HG03095 (cell line): ENCODE measurements at regions not wholly inside any gene's neighbourhood (a gene's known extent, or its start where the extent isn't known, plus 50 kb on each side); places are given as distances from the start of the nearest gene placed in this dataset.

ENCODE experiments used
- ATAC-seq: cut with Tn5 transposase; IDR thresholded peaks from one replicate; pipeline ENCODE4 v1.9.1; 2021; ENCODE audit warnings: moderate library complexity; ENCODE audit not compliant: unreplicated experiment

DNA sequence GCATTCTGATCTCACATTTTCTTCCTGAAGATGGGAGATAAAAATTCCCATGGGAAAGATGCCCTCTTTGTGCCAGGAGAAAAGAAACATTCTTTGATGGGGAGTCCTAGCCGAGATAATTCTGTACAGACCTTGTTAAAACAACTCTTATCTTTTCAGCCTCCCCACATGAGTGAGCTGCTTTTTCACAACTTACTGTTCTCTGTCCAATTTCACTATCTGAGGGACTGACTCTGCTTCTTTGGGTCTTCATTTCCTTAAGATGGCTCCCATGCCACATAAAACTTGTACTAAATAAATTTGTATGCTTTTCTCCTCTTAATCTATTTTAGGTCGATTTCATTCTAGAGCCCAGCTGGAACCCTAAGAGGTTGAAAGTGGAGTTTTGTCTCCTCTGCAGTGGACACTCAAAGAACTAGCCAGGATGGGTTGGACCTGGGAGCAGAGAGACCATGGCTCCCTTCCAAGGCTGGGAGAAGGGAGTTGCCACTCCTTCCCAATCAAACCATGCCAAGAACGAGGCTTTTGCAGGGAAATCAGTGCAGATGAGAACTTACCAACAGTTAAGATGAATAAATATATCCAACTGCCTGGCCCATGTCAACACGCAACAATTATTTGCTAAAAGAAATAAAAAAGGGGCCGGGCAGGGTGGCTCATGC lies 285.8 kb upstream of the SULF2 start:
- ATAC-seq, result no peak

DNA sequence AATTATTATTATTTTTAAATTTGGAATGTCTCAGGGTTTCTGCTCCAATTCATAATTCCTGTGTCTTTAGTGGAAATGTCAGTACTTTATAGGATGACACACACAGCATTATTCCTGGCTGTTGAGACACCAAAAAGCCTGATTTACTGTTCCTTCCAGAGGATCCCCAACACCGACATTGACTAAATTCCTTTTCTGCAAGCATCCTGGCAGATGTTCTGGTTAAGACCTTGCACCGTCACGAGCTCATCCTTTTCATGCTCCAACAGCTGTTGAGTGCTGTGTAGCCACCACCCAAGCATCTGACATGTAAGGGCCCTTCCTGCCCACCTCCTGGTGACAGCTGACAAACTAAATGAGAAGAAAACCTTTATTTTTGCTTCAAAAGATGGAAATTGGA lies 284.3 kb upstream of the SULF2 start:
- no peak for ATAC-seq

DNA sequence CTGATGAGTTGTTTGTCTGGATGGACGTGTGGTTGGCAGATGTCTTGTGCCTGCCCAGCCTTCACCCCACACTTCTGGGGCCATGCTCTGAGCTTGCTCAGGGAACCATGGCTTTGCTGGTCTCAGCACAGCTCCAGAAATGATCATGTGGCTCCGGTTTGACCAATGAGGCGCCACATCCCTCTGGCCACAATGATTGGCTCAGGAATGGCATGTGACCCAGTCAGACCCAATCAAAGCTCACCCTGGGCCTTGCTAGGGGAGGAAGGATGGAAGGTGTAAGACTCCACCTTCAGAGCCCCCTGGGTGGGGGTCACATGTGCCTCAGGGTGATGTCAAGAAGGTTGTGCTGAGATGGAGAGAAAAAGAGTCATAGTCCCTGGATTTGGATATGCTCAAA lies 281.6 kb upstream of the SULF2 start:
- ATAC-seq, result no peak

DNA sequence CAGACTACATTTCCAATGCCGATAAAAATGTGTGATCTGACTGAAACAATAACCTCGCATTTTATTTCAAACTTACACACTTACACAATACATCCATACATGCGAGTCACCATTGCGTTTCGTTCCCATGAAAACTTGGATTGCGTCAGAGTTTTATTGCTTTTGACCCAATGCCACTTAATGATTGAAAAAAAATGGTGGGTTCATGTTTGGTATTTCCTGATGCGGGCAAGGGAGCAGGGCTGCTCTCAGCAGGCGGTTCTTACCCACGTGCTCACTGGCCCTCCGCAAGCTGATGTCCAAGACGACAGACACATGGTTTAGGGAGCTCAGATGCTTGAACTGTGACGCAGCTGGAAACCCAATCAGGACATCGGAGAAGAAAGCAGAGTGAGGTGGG lies 281.0 kb upstream of the SULF2 start:
- ATAC-seq, result no peak

DNA sequence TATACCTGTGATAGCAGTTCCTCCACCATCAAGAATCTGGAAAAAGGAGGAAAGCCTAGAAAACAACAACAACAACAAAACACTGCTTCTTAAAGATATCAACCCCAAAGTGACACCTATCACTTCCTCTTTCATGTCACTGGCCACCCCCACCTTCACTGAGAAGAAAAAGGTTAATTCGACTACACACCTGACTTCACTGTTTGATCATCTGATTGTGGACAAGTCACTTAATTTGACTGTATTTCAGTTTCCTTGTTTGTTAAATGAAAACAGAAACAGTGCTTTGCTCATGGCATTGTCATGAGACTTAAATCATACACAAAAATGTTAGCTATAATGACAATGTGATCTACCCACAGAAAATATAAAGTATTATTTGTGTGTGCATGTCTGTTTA lies 280.6 kb upstream of the SULF2 start:
- no peak for ATAC-seq

DNA sequence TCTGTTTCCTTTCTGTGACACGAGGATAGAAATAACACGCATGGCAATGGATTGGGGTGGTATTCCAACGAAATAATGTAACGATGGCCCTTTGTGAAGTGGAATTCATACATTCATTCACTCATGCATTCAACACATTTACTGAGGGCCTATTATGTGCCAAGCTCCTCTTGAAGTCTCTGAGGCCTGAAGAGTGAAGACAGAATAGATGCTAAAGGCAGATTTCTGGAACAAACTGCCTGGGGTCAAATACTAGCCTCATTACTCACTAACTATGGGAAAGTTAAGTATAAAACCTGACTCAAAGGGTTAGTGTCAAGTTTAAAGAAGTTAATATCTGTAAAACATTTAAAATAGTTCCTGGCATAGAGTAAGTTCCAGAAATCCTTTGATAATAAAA lies 279.6 kb upstream of the SULF2 start:
- ATAC-seq, result no peak

DNA sequence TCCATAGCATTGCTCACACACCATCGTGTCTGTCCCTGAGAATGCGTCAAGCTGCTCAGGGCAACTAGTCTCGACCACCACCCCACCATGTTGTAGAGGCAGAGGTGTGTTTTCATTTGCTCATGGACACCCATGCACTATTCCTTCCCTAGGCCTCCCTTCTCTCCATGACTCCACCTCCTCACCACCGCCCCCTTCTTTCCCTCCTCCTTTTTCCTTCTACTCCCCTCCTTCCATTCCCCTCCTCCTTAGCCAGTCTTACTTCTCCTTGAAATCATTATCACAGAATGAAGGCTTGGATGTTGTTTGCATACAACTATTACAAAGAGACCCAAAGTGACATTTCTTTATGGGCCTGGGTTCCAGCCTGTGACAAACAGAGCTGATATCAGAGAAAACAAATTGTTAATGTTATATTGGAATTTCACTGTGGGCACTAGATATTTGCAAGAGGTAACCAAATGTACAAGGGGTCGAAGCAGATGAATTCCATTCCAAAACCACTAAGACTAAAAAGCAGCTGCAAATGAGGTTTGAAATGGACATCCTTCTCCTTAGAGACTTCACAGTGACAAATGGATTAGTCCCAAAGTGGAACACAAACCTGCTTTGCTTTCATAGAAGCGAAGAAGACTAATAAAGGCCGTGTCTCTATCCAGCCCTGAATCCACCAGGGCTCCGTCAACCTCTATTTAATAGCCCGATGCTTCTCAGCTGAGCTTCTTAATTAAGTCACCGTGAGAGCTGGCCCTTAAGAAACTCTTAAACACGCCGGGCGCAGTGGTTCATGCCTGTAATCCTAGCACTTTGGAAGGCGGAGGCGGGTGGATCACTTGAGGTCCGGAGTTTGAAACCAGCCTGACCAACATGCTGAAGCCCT lies 275.8 kb upstream of the SULF2 start:
- no peak for ATAC-seq

DNA sequence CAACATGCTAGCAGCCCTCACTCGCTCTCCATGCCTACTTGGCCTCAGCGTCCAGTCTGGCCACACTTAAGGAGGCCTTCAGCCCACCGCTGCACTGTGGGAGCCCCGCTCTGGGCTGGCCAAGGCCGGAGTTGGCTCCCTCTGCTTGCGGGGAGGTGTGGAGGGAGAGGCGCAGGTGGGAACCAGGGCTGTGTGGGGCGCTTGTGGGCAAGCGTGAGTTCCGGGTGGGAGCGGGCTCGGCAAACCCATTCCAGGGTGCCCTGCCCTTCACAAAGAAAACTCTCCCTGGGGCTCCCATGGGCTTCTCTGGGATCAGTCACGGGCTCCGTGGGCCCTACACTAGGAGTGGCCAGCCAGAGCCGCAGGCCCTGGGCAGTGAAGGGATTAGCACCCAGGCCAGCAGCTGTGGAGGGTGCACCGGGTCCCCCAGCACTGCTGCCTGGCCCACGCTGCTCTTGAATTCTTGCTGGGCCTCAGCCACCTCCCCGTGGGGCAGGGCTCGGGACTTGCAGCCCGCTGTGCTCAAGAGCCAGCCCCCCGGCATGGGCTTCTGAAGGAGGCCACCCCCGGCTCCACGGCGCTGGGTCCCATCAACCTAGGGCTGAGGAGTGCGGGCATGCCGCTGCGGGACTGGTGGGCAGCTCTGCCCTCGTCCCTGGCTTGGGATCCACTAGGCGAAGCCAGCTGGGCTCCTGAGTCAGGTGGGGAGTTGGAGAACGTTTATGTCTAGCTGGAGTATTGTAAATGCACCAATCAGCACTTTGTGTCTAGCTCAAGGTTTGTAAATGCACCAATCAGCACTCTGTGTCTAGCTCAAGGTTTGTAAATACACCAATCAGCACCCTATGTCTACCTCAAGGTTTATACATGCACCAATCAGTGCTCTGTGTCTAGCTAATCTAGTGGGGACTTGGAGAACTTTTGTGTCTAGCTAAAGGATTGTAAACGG lies 273.6 kb upstream of the SULF2 start:
- ATAC-seq, result no peak

DNA sequence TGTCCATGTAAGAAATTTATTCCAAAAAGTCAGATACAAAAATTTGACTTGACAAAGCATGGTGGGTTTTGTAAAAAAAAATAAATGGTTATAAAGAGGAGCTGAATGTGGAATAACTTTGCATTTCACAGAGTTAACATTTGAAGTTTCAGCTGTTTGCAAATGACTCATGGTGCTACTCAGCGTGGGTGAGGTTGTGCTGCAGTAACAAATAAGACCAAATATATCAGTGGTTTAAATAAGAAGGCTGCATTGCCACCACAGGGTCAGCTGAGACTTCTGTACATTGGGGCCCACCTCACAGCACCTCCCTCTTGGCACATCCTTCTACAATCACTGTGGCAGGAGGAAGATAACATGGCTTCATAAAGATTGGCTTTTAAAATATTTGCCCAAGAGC lies 272.5 kb upstream of the SULF2 start:
- ATAC-seq, result no peak

DNA sequence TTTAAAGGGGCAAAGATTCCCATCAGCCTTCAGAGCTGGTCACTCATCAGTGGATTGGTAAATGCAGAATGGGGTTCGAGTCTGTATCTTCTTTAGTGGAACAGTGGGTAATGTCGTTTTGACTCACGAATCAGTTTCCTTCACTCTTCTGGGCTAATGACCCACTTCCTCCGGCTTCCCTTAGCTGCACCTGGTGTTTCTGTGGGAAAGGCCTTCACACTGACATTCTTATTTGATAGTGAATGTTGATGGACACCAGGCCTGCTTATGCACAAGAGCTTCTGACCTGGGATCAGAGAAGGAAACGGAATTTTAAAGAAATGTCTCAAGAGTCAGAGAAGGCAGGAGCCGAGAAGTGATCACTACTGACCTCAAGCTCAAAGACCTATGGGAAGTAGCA lies 272.0 kb upstream of the SULF2 start:
- ATAC-seq, result no peak

DNA sequence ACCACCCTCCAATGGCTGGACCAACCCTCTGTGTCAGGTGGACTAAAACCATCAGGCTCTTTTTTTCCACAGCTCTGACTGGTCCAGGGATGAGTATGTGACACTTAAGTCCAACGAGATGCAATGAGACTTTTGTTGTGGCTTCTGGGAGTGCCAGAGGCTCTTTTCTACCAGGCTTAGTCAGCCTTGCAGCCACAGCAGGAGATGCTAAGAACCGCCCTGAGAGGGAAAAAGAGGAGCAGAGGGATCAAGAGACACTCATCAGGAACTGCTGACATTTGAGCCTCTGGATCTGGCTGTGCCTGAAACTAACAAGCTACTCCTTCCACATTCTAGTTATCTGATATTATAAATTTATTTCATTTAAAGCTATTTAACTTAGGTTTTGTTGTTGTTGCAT lies 270.9 kb upstream of the SULF2 start:
- no peak for ATAC-seq

DNA sequence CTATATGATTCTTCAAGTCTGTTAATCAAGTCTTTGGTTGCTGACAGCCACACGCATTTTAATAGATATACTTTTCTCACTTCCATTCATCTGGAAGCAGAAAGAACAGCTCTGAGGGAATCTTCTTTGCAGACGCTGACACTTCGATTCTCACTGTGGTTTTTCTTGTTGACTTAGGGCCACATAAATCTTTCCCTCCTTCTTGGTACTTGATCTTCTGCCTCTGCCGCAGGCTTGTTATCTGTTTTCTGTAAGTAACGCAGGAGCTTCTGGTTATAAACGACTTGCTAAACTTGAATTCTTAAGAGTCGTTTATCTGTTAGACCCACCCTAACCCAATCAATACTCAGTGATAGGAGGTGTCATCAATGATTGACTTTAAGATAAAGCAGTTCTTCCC lies 268.8 kb upstream of the SULF2 start:
- ATAC-seq, result no peak

DNA sequence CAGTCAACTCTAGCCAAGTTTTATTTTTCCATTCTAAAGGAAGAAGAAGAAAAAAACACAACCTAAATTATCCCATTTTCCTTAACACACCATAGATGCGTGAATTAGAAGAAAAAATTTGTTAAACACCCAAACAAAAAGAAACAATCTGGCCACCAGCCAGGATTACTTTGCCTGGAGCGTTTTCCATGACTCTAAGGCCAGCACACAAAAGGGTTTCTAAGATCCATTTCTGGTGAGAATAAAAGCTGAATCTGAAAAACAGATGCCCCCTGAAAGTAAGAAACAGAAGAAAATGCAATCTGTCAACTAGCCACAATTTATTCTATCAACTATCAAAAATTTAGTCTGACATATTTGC lies 267.2 kb upstream of the SULF2 start:
- no peak for ATAC-seq

DNA sequence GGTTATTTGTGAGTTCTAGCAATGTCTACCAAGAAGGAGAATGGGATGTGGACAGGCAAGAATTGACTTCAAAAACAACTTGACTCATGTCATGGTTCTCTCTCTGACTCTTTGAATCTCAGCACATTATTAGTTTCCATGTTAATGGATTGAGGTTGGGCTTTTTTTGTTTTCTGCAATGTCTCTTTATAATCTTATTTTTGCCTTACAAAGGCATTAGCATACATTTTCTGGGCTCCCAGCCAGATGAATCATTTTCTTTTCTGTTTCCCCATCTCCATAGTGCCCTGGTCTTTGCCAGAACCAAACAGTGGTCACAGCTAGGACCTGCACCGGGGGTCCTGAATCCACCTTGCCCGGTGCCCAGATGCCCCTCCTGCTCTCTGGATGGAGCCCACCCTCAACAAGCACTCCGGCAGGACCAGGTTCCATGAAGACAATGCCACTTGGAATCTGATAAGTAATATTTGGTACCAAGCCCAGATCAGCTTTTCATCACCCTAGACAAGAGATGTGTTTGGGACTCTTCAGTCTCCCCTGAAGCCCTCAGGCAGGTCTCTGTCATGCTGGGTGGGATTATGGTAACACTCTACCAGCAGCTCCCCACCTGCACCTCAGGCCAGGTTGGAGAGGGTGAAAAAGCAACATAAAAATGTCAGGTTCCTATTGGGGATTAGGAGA lies 266.7 kb upstream of the SULF2 start:
- ATAC-seq, result no peak

DNA sequence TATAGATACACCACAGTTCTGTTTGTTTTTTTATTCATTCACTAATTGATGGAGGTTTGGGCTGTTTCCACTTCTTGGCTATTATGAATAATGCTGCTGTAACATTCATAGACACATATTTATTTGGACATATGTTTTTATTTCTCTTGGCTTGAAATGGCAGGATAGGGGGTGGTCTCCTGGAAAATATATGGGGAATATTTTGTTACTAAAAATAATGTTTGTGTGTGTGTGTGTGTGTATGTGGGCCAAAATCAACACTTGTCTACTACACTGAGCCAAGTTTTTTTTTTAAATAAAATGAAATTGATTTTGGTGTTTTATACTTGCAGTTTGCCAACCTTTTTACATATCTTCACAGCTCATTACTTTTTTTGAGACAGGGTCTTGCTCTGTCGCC lies 264.4 kb upstream of the SULF2 start:
- no peak for ATAC-seq

DNA sequence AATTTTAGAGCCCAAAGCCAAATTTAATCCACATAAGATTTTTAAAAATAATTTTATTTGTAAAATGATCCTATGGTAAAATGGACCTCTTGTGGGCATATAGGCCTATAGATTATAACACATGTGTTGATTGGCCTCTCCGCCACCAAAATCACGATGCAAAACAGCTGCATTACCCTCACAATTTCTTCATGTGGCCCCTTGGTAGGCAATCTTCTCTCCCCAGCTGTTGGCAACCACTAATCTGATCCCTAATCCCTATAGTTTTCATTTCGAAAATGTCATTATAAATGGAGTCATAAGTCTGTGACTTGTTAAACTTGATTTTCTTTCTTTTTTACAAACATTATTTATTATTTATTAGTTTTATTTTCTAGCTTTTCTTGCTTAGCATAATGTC lies 263.9 kb upstream of the SULF2 start:
- ATAC-seq, result no peak

DNA sequence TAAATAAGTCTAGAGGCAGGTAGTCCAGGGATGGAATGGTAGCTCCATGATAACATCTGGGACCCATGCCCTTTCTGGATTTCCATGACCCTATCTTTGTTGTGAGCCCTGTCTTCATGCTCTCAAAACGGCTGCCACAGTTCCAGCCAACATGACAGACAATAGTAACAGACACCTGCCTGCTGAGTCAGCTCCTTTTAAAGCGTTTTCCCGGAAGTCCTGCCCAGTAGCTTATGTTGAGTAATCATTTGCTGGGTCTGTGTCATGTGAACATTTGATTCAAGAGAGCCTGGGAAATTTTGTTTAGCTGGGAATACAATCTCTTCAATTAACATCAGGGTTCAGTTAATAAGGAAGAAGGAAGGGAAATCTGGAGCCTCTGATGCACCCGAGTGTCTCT lies 262.2 kb upstream of the SULF2 start:
- no peak for ATAC-seq

DNA sequence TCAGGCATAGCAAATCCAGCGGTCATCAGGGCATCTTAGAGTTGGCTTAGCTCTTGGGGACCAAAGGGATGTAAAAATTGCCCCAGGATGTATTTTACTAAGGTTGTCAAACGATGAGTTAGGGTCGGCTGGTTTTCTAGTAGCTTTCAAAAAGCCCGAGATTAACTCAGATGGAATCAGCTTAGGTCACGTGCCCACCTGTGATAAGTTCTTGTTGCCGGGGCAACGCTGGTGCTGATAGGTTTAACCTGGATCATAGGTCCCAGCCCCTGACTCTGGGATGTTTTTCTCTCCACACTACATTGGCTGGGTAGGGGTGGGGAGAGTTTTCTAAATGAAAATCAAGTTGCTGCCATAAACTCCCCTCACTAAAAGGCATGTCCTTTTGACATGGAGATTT lies 257.3 kb upstream of the SULF2 start:
- no peak for ATAC-seq

DNA sequence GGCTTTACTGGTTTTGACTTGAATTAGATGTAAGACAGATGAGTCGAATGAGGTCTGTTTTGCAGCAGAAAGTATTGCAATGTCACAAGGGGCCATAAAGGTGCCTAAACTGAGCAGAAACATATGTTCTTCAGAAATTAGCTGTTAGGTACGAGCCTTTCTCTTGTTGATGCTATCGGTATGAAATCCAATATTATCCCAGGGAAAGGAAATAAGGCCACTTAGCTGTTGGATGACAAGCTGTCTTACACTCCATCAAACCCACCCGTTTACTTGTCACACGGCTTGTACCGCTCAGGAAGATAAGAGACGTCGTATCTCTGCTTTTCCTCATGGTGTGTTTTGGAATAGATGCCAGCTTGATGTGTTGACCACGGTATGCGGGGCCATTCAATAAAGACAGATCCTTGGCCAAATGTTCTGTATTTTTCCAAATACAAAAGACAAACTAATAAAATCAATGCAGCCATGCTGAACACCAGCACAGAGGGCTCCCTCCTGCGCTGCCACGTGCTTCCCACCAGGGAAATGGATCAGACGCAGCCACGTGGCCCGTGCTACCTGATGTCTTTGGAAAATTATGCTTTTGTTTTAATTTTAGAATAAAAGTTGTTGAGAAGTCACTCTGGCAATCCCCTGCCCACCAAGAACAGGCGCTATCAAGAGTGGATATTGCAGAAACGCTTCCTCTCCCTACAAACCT lies 255.9 kb upstream of the SULF2 start:
- no peak for ATAC-seq

DNA sequence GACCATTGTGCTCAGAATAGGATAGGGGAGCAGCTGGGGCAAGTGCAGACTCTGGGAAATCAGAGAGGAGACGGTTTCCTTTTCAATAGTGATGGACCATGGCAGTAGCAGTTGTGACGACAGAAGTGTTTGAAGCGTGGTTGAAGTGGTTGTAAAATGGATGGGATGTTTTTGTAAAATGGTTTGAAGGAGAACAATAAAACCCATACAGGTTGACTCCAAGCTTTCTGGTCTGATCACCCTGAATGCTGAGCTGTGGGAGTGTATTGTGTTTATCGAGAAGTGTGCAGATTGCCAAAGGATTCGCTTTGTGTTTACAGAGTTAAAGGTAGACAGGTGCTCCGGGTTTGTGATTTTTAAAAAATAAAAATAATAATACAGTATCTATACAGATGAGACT lies 255.2 kb upstream of the SULF2 start:
- ATAC-seq, result no peak
